ENCODE measurements at regions not wholly inside any gene's neighbourhood (a gene's known extent, or its start where the extent isn't known, plus 50 kb on each side); places are given as distances from the start of the nearest gene placed in this dataset.

- ChIA-PET POLR2A (no interaction called here), CTCF (no interaction called here)
- no peak for DNase-seq
- no peak overlapping the region for H3K4me3 Mint-ChIP-seq
- 0% methylated on average over 1 of the region's 8 CpGs for WGBS (ENCODE audit: insufficient coverage)
- no peaks in the 10 kb centered on the region for H3K4me1 Mint-ChIP-seq
- no peaks in the 10 kb centered on the region for H3K36me3 ChIP-seq (replicated peaks in 1 of 2; ENCODE audit: control extremely low read depth in 1 of 2, control insufficient read depth in 1 of 2, extremely low read depth in 1 of 2, insufficient read depth in 2 of 2, low read length in 1 of 2)
- no peaks in the 10 kb centered on the region for H3K27me3 Mint-ChIP-seq
- H3K27me3 ChIP-seq (replicated peaks in 1 of 4; ENCODE audit: control extremely low read depth in 1 of 4, control insufficient read depth in 3 of 4, insufficient read depth in 4 of 4, low read length in 3 of 4): no peaks in the 10 kb centered on the region
- H3K9me3 Mint-ChIP-seq (ENCODE audit: insufficient read depth): no peaks in the 10 kb centered on the region
- TF ChIP-seq, protein P1, sequence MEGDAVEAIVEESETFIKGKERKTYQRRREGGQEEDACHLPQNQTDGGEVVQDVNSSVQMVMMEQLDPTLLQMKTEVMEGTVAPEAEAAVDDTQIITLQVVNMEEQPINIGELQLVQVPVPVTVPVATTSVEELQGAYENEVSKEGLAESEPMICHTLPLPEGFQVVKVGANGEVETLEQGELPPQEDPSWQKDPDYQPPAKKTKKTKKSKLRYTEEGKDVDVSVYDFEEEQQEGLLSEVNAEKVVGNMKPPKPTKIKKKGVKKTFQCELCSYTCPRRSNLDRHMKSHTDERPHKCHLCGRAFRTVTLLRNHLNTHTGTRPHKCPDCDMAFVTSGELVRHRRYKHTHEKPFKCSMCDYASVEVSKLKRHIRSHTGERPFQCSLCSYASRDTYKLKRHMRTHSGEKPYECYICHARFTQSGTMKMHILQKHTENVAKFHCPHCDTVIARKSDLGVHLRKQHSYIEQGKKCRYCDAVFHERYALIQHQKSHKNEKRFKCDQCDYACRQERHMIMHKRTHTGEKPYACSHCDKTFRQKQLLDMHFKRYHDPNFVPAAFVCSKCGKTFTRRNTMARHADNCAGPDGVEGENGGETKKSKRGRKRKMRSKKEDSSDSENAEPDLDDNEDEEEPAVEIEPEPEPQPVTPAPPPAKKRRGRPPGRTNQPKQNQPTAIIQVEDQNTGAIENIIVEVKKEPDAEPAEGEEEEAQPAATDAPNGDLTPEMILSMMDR (IDR thresholded peaks at IDR 0.05): no peak
- TF ChIP-seq EZH2 (IDR thresholded peaks at IDR 0.05; ENCODE audit: borderline replicate concordance, insufficient read depth, low read depth, low read length, poor library complexity, severe bottlenecking): no peak
- H3K9me3 ChIP-seq (ENCODE audit: control extremely low read depth in 1 of 3, control insufficient read depth in 2 of 3, insufficient read depth in 1 of 3, low read length in 2 of 3): no peaks in the 10 kb centered on the region
- H3K4me2 ChIP-seq (replicated peaks; ENCODE audit: low read depth, low read length, poor library complexity, severe bottlenecking): no peak overlapping the region
- no peak overlapping the region for H3K4me3 ChIP-seq (ENCODE audit: control extremely low read depth in 1 of 5, extremely low read depth in 1 of 5, insufficient read depth in 1 of 5, low read depth in 2 of 5, low read length in 4 of 5)
- no peaks in the 10 kb centered on the region for H3K4me1 ChIP-seq (ENCODE audit: control insufficient read depth in 2 of 2, insufficient read depth in 2 of 2, low read length in 2 of 2)
- ATAC-seq (ENCODE audit: low read depth): no peak
- H3K9ac ChIP-seq (ENCODE audit: low read length): no peak overlapping the region
- H4K20me1 ChIP-seq (ENCODE audit: control insufficient read depth, insufficient read depth, low read length, poor library complexity, severe bottlenecking): no peaks in the 10 kb centered on the region
- intact Hi-C loops (cut with micrococcal nuclease): no loop called here
- no peaks in the 10 kb centered on the region for H3K79me2 ChIP-seq (ENCODE audit: control insufficient read depth, insufficient read depth, low read length)
- H3K27ac Mint-ChIP-seq: no peak overlapping the region
- peak overlapping the region; percentile 9 for H2AFZ ChIP-seq (ENCODE audit: insufficient read depth, low read depth, low read length, poor library complexity, severe bottlenecking)
- H3K27ac ChIP-seq (ENCODE audit: low read length in 2 of 2): no peak overlapping the region
Observed at GRCh38 chr15:36356978-36357601, 222.3 kb upstream of the CDIN1 start.

GRCh38 chr15:36358094-36358493 is 221.3 kb upstream of the CDIN1 start:
- WGBS (ENCODE audit: insufficient coverage): 70% methylated on average over 2 of the region's 2 CpGs
- Histone ChIP-seq H3K4me3 (ENCODE audit: control extremely low read depth in 1 of 5, extremely low read depth in 1 of 5, insufficient read depth in 1 of 5, low read depth in 2 of 5, low read length in 4 of 5) (no peak overlapping the region), H3K27ac (ENCODE audit: low read length in 2 of 2) (no peak overlapping the region), H2AFZ (ENCODE audit: insufficient read depth, low read depth, low read length, poor library complexity, severe bottlenecking) (no peak overlapping the region), H3K36me3 (replicated peaks in 1 of 2; ENCODE audit: control extremely low read depth in 1 of 2, control insufficient read depth in 1 of 2, extremely low read depth in 1 of 2, insufficient read depth in 2 of 2, low read length in 1 of 2) (no peaks in the 10 kb centered on the region), H4K20me1 (ENCODE audit: control insufficient read depth, insufficient read depth, low read length, poor library complexity, severe bottlenecking) (no peaks in the 10 kb centered on the region), H3K4me2 (replicated peaks; ENCODE audit: low read depth, low read length, poor library complexity, severe bottlenecking) (no peak overlapping the region), H3K4me1 (ENCODE audit: control insufficient read depth in 2 of 2, insufficient read depth in 2 of 2, low read length in 2 of 2) (no peaks in the 10 kb centered on the region), H3K9me3 (ENCODE audit: control extremely low read depth in 1 of 3, control insufficient read depth in 2 of 3, insufficient read depth in 1 of 3, low read length in 2 of 3) (no peaks in the 10 kb centered on the region), H3K79me2 (ENCODE audit: control insufficient read depth, insufficient read depth, low read length) (no peaks in the 10 kb centered on the region), H3K9ac (ENCODE audit: low read length) (no peak overlapping the region), H3K27me3 (replicated peaks in 1 of 4; ENCODE audit: control extremely low read depth in 1 of 4, control insufficient read depth in 3 of 4, insufficient read depth in 4 of 4, low read length in 3 of 4) (no peaks in the 10 kb centered on the region)
- no peak for ATAC-seq (ENCODE audit: low read depth)
- POLR2A ChIA-PET: no interaction called here
- Mint-ChIP-seq H3K4me1 (no peaks in the 10 kb centered on the region), H3K9me3 (ENCODE audit: insufficient read depth) (no peaks in the 10 kb centered on the region), H3K27ac (no peak overlapping the region), H3K4me3 (no peak overlapping the region), H3K27me3 (no peaks in the 10 kb centered on the region)
- DNase-seq: no peak
- CTCF ChIA-PET: no interaction called here
- TF ChIP-seq, protein P1 (IDR thresholded peaks at IDR 0.05): no peak
- TF ChIP-seq EZH2 (IDR thresholded peaks at IDR 0.05; ENCODE audit: borderline replicate concordance, insufficient read depth, low read depth, low read length, poor library complexity, severe bottlenecking): no peak
- intact Hi-C loops (cut with micrococcal nuclease): no loop called here
